ENCODE measurements at regions not wholly inside any gene's neighbourhood (a gene's known extent, or its start where the extent isn't known, plus 50 kb on each side); places are given as distances from the start of the nearest gene placed in this dataset.

DNA sequence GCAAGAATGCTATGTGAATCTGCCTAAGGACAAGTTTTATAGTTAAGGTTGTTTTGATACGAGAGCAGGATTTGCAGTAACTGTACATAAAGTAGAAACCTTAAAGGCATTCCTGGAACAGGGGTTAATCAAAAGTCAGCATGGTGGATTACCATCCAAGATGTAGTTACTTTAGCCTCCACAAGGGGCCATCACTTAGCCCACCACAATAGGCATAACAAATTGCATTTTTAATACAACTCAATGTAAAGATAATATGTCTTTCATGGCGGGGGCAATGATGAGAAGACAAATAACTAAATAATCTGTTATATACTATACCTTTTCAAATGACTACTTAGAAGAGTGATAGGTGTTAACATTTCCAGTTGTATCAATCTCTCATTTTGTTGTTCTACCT is 611.2 kb upstream of the ADGRL4 start:
- Histone ChIP-seq H3K9me3 (ENCODE audit: control insufficient read depth, low read length) (no peaks in the 10 kb centered on the region), H3K4me3 (ENCODE audit: insufficient read depth, low read depth, low read length) (no peak overlapping the region), H3K4me1 (ENCODE audit: control insufficient read depth, insufficient read depth, low read length) (no peaks in the 10 kb centered on the region), H3K27ac (ENCODE audit: insufficient read depth, low read depth, low read length, poor library complexity, severe bottlenecking) (no peak overlapping the region), H3K36me3 (ENCODE audit: control insufficient read depth, insufficient read depth, low read length) (no peaks in the 10 kb centered on the region), H3K27me3 (ENCODE audit: control insufficient read depth, insufficient read depth, low read length, poor library complexity, severe bottlenecking) (no peaks in the 10 kb centered on the region)
- WGBS, 2 experiments, result 92 to 100% methylated on average over 1 of the region's 2 CpGs

DNA sequence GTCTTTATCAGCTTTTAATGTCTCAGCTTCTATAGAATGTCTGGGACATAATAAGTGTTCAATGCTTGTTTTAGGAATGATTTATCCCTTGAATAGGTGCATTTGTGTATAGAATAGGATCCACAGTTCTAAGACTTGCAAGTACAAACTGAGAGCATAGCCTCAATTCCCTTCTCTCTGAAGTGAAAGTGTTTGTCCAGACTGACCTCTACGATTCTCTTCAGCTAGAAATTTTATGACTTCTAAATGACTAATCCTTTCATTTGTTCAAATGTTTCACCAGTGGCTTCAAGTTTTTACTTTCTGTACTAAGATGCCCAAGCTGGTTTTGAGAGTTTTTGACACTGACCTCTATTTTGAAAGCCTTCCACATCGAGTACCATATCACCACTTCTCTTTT is 608.2 kb upstream of the ADGRL4 start:
- Histone ChIP-seq H3K4me3 (ENCODE audit: insufficient read depth, low read depth, low read length) (no peak overlapping the region), H3K27ac (ENCODE audit: insufficient read depth, low read depth, low read length, poor library complexity, severe bottlenecking) (no peak overlapping the region), H3K27me3 (ENCODE audit: control insufficient read depth, insufficient read depth, low read length, poor library complexity, severe bottlenecking) (no peaks in the 10 kb centered on the region), H3K4me1 (ENCODE audit: control insufficient read depth, insufficient read depth, low read length) (no peaks in the 10 kb centered on the region), H3K9me3 (ENCODE audit: control insufficient read depth, low read length) (no peaks in the 10 kb centered on the region), H3K36me3 (ENCODE audit: control insufficient read depth, insufficient read depth, low read length) (no peaks in the 10 kb centered on the region)
- 83 to 90% methylated on average over 2 of the region's 2 CpGs for WGBS, 2 experiments

DNA sequence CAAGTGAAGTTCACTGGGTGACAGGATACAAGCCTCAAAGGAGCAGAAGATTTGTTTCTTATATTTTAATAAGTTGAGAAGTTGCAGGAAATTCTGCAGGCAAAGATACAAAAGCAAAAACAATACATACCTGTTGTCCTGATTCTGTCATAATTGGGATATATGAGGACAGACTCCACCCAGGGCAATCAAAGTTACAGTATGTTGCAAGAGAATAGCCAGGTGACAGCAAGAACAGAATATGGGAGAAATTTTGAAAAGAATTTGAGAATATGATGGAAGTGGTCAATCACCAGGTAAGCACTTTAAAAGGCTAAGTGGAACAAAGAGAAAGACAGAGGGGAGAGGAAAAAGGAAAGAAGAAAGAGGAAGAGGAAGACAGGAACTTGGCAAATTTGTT is 607.6 kb upstream of the ADGRL4 start:
- no peaks in the 10 kb centered on the region for H3K4me1 ChIP-seq (ENCODE audit: control insufficient read depth, insufficient read depth, low read length)
- H3K27me3 ChIP-seq (ENCODE audit: control insufficient read depth, insufficient read depth, low read length, poor library complexity, severe bottlenecking), result no peaks in the 10 kb centered on the region
- no peaks in the 10 kb centered on the region for H3K9me3 ChIP-seq (ENCODE audit: control insufficient read depth, low read length)
- H3K4me3 ChIP-seq (ENCODE audit: insufficient read depth, low read depth, low read length), result no peak overlapping the region
- no peak overlapping the region for H3K27ac ChIP-seq (ENCODE audit: insufficient read depth, low read depth, low read length, poor library complexity, severe bottlenecking)
- no peaks in the 10 kb centered on the region for H3K36me3 ChIP-seq (ENCODE audit: control insufficient read depth, insufficient read depth, low read length)

DNA sequence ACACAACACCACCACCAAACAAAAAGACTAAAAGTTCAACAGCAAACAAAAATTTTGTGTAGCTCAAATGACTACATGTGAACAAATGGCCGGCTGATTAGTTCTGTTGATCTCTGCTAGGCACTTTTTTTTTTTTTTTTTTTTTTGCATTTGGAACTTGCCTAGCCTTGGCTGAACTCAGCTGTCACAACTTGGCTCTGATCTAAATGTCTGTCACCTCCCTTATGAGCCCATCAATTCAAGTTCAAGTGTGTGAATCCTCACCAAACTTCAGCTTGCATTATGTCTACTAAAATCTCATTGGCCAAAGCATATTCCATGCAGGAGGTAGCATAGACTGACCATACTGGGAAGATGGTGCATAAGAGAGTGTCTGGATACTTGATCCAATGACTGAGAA is 606.5 kb upstream of the ADGRL4 start:
- 92 to 100% methylated on average over 1 of the region's 1 CpG for WGBS, 2 experiments

DNA sequence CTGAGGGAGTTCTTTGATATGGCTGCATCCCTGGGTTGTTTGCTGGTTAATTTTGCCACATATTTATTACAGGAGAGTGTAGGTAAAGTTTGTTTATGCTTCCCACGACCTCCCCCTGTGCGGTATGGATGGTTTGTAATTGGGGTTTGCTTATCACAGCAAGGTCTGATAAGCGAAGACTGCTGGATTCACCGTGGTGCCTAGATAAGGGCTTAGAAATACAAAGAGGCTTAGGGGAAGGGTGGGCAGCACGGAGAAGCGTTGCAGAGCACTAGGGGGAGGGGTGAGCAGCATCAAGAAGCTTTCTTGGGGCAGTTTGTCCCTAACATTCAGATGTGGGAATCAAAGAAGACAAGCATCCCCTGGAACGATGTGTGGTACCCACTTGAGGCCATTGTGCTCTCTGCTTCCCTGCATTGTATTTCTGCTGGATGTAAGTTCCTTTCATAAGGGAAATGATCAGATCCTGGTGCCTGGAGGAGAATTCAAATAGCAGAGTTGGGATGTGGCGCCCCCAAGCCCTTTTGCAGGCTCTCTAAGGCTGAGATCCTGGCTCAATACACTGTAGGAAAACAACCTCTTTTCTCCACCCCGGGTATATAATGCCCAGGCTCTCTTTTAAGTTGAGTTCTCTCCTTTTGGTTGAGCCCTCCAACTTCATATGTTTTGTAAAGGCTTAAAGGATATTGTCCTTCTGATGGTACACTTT is 598.1 kb upstream of the ADGRL4 start:
- Histone ChIP-seq H3K27ac (ENCODE audit: insufficient read depth, low read depth, low read length, poor library complexity, severe bottlenecking) (no peak overlapping the region), H3K36me3 (ENCODE audit: control insufficient read depth, insufficient read depth, low read length) (no peaks in the 10 kb centered on the region), H3K27me3 (ENCODE audit: control insufficient read depth, insufficient read depth, low read length, poor library complexity, severe bottlenecking) (no peaks in the 10 kb centered on the region), H3K4me1 (ENCODE audit: control insufficient read depth, insufficient read depth, low read length) (no peaks in the 10 kb centered on the region), H3K9me3 (ENCODE audit: control insufficient read depth, low read length) (no peaks in the 10 kb centered on the region), H3K4me3 (ENCODE audit: insufficient read depth, low read depth, low read length) (no peak overlapping the region)
- WGBS, 2 experiments, result 71 to 79% methylated on average over 9 of the region's 9 CpGs

More for the DNA sequence above, 606.5 kb upstream of the ADGRL4 start:
- Histone ChIP-seq H3K27ac (ENCODE audit: insufficient read depth, low read depth, low read length, poor library complexity, severe bottlenecking) (no peak overlapping the region), H3K9me3 (ENCODE audit: control insufficient read depth, low read length) (no peaks in the 10 kb centered on the region), H3K27me3 (ENCODE audit: control insufficient read depth, insufficient read depth, low read length, poor library complexity, severe bottlenecking) (no peaks in the 10 kb centered on the region), H3K36me3 (ENCODE audit: control insufficient read depth, insufficient read depth, low read length) (no peaks in the 10 kb centered on the region), H3K4me3 (ENCODE audit: insufficient read depth, low read depth, low read length) (no peak overlapping the region), H3K4me1 (ENCODE audit: control insufficient read depth, insufficient read depth, low read length) (no peaks in the 10 kb centered on the region)

DNA sequence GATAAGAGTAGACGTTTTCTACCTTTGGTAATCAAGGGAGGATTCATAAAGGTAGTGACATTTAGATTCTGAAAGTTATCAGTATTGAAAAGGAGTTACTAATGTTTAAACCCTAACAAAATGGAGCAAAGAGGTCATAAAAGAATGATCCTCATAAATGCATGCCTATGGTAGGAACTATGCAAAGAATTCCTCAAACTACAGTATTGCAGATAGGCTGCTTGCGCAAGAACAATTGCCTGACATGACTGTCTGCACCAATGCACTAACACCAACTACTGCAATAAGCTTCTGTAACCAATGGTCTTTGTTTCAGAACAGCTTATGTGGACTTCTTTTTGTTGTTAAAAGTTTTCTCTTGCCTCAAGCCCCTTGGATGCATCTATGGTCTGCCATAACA is 597.3 kb upstream of the ADGRL4 start:
- Histone ChIP-seq H3K27me3 (ENCODE audit: control insufficient read depth, insufficient read depth, low read length, poor library complexity, severe bottlenecking) (no peaks in the 10 kb centered on the region), H3K4me3 (ENCODE audit: insufficient read depth, low read depth, low read length) (no peak overlapping the region), H3K36me3 (ENCODE audit: control insufficient read depth, insufficient read depth, low read length) (no peaks in the 10 kb centered on the region), H3K27ac (ENCODE audit: insufficient read depth, low read depth, low read length, poor library complexity, severe bottlenecking) (no peak overlapping the region), H3K9me3 (ENCODE audit: control insufficient read depth, low read length) (no peaks in the 10 kb centered on the region), H3K4me1 (ENCODE audit: control insufficient read depth, insufficient read depth, low read length) (no peaks in the 10 kb centered on the region)
- 92 to 100% methylated on average over 2 of the region's 2 CpGs for WGBS, 2 experiments

DNA sequence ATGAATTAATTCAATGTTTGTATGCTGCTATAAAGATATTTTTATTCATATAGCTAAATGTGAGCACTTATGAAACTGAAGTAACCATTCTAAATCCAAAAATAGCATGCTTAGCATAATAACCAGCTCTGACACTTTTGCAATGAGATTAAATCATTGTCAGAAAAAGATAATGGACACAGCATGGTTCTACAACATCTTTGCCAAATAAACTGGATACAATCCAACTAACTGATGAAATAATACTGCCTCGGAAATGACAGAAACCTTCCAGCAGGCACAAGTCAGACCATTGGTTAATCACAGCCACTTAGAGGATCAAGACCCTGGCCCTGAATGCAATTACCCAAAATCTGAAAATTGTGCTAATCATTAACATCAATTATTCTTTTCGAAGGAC is 592.7 kb upstream of the ADGRL4 start:
- 86 to 97% methylated on average over 1 to 2 of the region's 2 CpGs for WGBS, 2 experiments
- H3K4me3 ChIP-seq (ENCODE audit: insufficient read depth, low read depth, low read length), result no peak overlapping the region
- no peaks in the 10 kb centered on the region for H3K27me3 ChIP-seq (ENCODE audit: control insufficient read depth, insufficient read depth, low read length, poor library complexity, severe bottlenecking)
- no peaks in the 10 kb centered on the region for H3K9me3 ChIP-seq (ENCODE audit: control insufficient read depth, low read length)
- H3K36me3 ChIP-seq (ENCODE audit: control insufficient read depth, insufficient read depth, low read length), result no peaks in the 10 kb centered on the region
- H3K27ac ChIP-seq (ENCODE audit: insufficient read depth, low read depth, low read length, poor library complexity, severe bottlenecking), result no peak overlapping the region
- H3K4me1 ChIP-seq (ENCODE audit: control insufficient read depth, insufficient read depth, low read length), result no peaks in the 10 kb centered on the region

DNA sequence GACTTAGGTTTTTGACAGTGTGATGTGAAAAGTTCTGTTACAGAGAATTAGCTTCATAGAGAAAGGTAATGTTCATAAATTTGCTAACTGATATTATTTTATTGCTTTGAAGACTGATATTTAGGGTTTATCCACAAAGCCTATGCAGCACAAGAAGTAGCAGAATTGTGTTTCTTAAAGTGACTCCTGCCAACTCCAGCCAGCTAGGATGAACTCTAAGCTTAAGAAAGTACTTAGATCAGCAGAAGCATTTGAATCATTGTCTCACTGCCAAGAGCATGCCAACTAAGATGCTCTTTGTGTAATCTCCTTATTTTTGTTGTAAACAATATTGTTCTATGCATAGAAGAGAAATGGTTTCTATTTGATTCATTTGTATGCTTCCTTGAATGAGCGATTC is 589.4 kb upstream of the ADGRL4 start:
- H3K4me3 ChIP-seq (ENCODE audit: insufficient read depth, low read depth, low read length), result no peak overlapping the region
- H3K36me3 ChIP-seq (ENCODE audit: control insufficient read depth, insufficient read depth, low read length), result no peaks in the 10 kb centered on the region
- no peak overlapping the region for H3K27ac ChIP-seq (ENCODE audit: insufficient read depth, low read depth, low read length, poor library complexity, severe bottlenecking)
- no peaks in the 10 kb centered on the region for H3K9me3 ChIP-seq (ENCODE audit: control insufficient read depth, low read length)
- H3K4me1 ChIP-seq (ENCODE audit: control insufficient read depth, insufficient read depth, low read length), result no peaks in the 10 kb centered on the region
- WGBS, 2 experiments, result no CpG with 5 or more reads among the region's 1 CpG
- no peaks in the 10 kb centered on the region for H3K27me3 ChIP-seq (ENCODE audit: control insufficient read depth, insufficient read depth, low read length, poor library complexity, severe bottlenecking)

DNA sequence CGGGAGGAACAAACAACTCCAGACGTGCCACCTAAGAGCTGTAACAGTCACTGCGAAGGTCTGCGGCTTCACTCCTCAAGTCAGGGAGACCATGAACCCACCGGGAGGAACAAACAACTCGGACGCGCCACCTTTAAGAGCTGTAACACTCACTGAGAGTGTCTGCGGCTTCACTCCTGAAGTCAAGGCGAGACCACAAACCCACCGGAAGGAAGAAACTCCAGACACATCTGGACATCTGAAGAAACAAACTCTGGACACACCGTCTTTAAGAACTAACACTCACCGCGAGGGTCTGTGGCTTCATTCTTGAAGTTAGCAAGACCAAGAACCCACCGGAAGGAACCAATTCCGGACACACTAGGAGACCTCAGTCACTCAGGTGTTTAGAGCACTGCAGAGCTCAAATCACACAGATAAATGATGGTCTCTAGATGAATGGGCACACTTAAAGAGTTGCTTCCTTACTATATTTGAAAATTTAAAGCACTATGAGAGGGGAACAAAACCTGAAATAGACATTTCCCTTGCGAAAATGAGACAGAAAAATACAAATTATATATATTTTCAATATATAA is 587.7 kb upstream of the ADGRL4 start:
- no peaks in the 10 kb centered on the region for H3K36me3 ChIP-seq (ENCODE audit: control insufficient read depth, insufficient read depth, low read length)
- no peak overlapping the region for H3K27ac ChIP-seq (ENCODE audit: insufficient read depth, low read depth, low read length, poor library complexity, severe bottlenecking)
- 89 to 90% methylated on average over 16 of the region's 17 CpGs for WGBS, 2 experiments
- no peaks in the 10 kb centered on the region for H3K4me1 ChIP-seq (ENCODE audit: control insufficient read depth, insufficient read depth, low read length)
- no peaks in the 10 kb centered on the region for H3K27me3 ChIP-seq (ENCODE audit: control insufficient read depth, insufficient read depth, low read length, poor library complexity, severe bottlenecking)
- no peak overlapping the region for H3K4me3 ChIP-seq (ENCODE audit: insufficient read depth, low read depth, low read length)
- H3K9me3 ChIP-seq (ENCODE audit: control insufficient read depth, low read length), result no peaks in the 10 kb centered on the region

DNA sequence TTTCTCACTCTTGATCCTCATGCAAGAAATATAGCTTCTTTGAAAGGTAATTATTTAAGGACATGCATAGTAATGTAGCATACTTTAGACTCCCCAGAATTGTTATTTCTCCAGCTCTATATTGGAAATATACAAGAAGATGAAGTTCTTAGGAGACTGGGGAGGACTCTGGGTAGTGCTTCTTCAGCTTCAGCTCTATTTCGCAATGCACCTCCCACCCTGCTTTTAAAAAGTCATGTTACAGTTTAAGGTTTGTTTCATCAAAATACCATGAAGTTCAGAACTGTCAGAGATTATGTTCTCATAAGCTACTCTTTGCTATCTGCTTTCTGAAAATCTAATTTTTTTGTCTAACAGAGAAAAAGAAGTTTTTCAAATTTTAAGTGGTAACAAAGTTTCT is 586.2 kb upstream of the ADGRL4 start:
- no peaks in the 10 kb centered on the region for H3K9me3 ChIP-seq (ENCODE audit: control insufficient read depth, low read length)
- H3K27me3 ChIP-seq (ENCODE audit: control insufficient read depth, insufficient read depth, low read length, poor library complexity, severe bottlenecking), result no peaks in the 10 kb centered on the region
- 100% methylated on average over 1 of the region's 1 CpG for WGBS, 2 experiments
- no peak overlapping the region for H3K4me3 ChIP-seq (ENCODE audit: insufficient read depth, low read depth, low read length)
- no peaks in the 10 kb centered on the region for H3K4me1 ChIP-seq (ENCODE audit: control insufficient read depth, insufficient read depth, low read length)
- no peaks in the 10 kb centered on the region for H3K36me3 ChIP-seq (ENCODE audit: control insufficient read depth, insufficient read depth, low read length)
- no peak overlapping the region for H3K27ac ChIP-seq (ENCODE audit: insufficient read depth, low read depth, low read length, poor library complexity, severe bottlenecking)
